AG09319 (cell line): ENCODE measurements at regions not wholly inside any gene's neighbourhood (a gene's known extent, or its start where the extent isn't known, plus 50 kb on each side); places are given as distances from the start of the nearest gene placed in this dataset.

Experiments
- DNase-seq: peaks from one replicate; pipeline ENCODE4 v3.0.0-alpha.2; 2010; ENCODE audit warnings: low read depth; ENCODE audit errors: extremely low read depth
- TF ChIP-seq, protein P1 (sequence below): IDR thresholded peaks from 2 replicates; pipeline ENCODE4 v1.5.1; 2011; ENCODE audit warnings: low read depth, mild to moderate bottlenecking, inconsistent platforms, low read length, moderate library complexity

DNA sequence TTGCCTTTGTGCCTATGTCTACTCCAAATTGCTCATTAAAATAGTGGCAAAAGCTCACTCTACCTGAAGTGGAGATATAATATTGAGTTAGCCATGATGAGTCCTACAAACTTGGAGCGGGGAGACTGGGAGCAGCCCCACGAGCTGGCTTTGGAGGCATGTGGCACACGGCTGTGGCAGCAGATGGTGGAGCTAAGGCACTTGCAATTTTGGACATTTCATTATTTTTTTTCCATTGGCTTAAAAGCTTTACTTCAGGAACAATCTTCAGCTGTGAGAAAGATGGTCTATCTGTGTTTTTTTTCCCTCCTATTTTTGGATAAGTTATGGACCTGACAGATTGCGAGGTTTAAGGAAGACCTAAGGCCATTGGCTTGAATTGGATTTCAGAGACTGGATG lies 578.3 kb downstream of the CMPK2 start:
- DNase-seq = no peak
- TF ChIP-seq, protein P1, sequence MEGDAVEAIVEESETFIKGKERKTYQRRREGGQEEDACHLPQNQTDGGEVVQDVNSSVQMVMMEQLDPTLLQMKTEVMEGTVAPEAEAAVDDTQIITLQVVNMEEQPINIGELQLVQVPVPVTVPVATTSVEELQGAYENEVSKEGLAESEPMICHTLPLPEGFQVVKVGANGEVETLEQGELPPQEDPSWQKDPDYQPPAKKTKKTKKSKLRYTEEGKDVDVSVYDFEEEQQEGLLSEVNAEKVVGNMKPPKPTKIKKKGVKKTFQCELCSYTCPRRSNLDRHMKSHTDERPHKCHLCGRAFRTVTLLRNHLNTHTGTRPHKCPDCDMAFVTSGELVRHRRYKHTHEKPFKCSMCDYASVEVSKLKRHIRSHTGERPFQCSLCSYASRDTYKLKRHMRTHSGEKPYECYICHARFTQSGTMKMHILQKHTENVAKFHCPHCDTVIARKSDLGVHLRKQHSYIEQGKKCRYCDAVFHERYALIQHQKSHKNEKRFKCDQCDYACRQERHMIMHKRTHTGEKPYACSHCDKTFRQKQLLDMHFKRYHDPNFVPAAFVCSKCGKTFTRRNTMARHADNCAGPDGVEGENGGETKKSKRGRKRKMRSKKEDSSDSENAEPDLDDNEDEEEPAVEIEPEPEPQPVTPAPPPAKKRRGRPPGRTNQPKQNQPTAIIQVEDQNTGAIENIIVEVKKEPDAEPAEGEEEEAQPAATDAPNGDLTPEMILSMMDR = no peak

DNA sequence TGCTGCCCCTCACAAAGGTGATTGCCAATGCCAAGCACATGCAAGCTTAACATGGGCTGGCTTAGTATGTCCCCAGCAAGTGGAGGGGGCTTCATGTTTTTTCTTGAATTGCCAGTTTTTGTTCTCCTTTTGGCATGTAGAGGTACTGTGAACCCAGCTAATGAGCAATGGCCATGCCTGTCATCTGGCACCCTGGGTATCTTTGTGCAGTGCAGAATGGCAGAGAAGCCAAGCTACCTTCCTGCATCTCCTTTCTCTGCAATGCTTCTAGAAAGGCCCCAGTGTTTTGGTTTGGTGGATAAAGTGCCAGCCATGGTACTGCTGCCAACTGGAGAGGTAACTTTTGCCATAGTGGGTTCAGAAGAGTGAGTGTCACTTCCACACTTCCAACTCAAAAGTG lies 576.9 kb downstream of the CMPK2 start:
- TF ChIP-seq, protein P1 = no peak
- DNase-seq = no peak

DNA sequence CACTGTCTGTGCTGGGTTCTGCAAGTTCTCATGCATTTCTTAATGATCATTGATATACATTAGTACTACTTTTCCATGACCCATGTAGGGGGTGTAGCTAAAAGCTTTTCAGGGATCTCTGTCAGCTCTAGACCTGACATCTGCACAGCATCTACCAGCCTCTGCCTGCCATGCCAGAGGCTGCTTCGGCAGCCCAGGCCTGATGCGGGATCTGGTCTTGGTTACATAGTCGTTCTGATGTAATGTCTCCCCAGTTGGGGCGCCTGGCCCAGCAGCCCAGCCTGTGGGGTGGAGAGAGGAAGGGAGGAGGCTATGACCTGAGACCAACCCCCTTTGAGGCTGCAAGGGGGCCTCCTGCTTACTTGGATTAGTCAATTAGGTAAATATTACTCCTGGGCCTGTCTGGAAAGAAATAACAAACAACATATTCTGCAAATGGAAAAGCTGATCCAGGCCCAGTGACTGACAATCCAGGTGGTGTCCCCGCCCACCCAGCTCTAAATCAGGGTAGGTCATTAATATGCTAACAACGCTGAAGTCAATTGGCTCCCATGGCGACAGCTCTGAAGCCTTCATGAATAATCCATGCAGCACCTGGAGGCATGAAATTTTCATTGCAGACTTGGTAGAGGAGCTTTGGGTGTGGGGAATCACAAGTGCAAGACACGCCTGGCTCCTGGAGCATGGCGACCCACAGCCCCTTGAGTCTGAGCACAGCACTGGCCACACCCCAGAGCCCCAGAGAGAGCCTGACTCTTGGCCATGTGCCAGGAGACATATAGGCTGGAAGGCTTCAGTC lies 575.3 kb downstream of the CMPK2 start:
- no peak for DNase-seq
- TF ChIP-seq, protein P1 = no peak

DNA sequence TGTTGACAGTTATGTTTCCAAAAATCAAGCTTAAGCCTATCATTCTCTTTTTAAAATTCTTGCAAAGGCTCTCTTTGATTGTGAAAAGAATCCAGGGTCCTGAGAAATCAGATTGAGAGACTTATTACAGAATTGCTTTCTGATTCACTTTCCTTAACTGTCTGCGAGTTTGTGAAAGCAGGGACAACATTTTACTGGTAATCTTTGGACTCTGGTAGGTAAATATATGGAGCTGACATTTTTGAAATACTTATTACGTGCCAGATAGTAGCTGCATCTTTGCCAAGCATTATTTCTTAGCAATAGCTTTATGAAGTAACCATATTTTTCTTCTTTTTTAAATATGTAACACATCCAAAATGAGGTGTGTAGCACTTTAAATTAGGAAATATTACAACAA lies 570.9 kb downstream of the CMPK2 start:
- TF ChIP-seq, protein P1 = no peak
- no peak for DNase-seq

DNA sequence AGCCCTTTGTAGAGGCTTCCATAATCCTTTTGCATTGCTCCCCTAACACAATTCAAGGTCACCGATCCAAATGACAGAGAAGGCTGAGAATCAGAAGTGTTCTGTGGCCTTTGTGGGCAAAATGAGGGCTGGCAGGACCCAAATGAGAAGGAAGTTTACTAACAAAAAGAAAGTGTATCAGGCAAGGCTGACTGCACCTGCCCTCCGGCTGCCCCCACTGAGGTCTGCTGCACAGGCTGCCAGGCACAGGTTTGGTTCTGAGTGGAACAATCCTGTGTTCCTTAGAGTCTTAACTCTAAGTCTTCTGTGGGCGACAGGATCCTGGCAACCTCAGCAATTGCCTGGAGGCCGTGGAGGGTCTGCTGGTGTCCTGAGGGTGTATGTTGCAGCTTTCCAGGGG lies 568.5 kb downstream of the CMPK2 start:
- TF ChIP-seq, protein P1 = no peak
- DNase-seq = no peak

DNA sequence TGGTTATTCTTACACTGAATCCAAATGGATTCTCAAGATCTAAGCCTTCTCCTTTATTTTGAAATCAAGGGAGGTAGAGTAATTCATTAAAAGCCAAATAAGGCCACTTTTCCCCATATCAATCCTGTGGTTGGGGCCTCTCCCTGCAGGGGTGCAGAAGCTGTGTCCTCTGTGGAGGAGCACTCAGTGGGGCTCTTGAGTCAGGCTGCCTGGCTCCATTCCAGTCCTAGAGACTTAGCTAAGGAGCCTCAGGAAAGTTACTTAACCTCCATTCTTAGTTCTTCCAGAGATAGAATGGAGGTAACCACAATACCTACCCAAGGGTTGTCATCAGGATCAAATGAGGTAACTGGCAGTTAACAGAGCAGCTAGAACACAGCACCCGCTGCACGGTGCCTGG lies 564.3 kb downstream of the CMPK2 start:
- TF ChIP-seq, protein P1 = no peak

DNA sequence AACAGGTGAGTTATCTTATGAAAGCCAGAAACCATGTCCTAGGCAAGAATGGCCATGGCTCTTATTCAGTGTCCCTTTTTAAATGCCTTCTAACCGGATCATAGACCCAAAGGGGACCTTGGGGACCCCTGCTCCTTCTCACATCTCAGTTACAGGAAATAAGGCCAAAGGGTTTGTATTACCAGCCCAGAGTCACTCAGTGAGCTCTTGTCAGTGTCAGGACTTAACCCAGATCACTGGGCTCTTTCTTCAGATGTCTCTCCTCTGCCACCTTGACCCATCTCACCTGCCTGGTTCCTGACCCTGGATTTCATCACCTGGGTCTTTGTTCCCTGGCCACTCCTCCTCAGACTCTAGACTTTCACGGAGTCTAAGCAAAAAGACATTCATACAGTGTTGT lies 556.7 kb downstream of the CMPK2 start:
- TF ChIP-seq, protein P1 = no peak

More for the DNA sequence above, 564.3 kb downstream of the CMPK2 start:
- DNase-seq = no peak

More for the DNA sequence above, 556.7 kb downstream of the CMPK2 start:
- DNase-seq = no peak
